Loucy (cell line): ENCODE measurements at regions not wholly inside any gene's neighbourhood (a gene's known extent, or its start where the extent isn't known, plus 50 kb on each side); places are given as distances from the start of the nearest gene placed in this dataset.

Experiments used
- CTCF ChIP-seq: fragments of 200-600 bp; sonication (generic); conservative IDR thresholded peaks from 2 replicates; pipeline ENCODE4 v1.5.1; 2014; ENCODE audit warnings: mild to moderate bottlenecking, antibody characterized with exemption, low read length
- EZH2phosphoT487 ChIP-seq: fragments of 200-600 bp; IDR thresholded peaks from 2 replicates; pipeline ENCODE4 v1.6.1; 2018; ENCODE audit warnings: antibody characterized with exemption, mild to moderate bottlenecking, moderate library complexity, borderline replicate concordance

- TF ChIP-seq CTCF = no peak
- no peak for TF ChIP-seq EZH2phosphoT487
Measured at GRCh38 chr2:240244543-240244942, 104.1 kb upstream of the OTOS start.
